GM18861 (cell line): ENCODE measurements at regions not wholly inside any gene's neighbourhood (a gene's known extent, or its start where the extent isn't known, plus 50 kb on each side); places are given as distances from the start of the nearest gene placed in this dataset.

Source experiments
- ATAC-seq: cut with Tn5 transposase; IDR thresholded peaks from one replicate; pipeline ENCODE4 v1.9.1; 2021; ENCODE audit not compliant: unreplicated experiment

GRCh38 chr3:72224804-72225509 lies 440.0 kb upstream of the PROK2 start:
- no peak for ATAC-seq

DNA sequence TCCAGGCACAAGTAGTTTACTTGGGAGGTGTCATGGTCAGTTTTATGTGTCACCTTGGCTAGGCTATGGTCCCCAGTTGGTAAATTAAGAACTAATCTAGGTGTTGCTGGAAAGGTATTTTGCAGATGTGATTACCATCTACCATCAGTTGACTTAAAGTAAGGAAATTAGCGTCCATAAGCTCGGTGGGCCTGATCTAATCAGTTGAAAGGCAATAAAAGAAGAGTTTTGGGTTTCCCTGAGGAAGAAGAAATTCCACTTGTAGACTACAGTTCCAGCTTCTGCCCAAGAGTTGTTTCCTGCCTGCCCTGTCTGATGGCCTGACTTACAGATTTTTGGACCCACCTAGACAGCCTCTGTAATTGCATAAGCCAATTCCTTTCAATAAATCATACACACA lies 438.7 kb upstream of the PROK2 start:
- ATAC-seq: no peak

DNA sequence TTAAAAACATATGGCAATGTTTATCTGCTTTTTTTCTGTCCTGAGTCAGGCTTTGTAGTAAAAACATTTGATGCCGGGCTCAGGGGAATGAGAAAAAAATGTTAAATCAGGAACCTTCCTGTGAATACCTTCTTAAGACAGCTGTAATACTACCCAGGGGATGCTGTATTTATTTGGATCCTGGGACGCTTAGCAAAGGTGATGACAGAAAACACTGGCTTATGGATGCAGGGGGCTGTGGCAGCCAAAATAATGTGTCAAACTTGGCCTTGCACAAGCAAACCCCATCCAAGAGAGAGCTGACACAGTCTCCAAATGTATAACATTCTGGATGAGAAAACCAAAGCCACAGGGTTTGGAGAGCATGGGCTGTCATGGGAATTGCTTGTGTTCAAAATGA lies 438.2 kb upstream of the PROK2 start:
- no peak for ATAC-seq

GRCh38 chr3:72222410-72222809 lies 437.5 kb upstream of the PROK2 start:
- ATAC-seq: no peak

- no peak for ATAC-seq
Observed at GRCh38 chr3:72220946-72221345, 436.0 kb upstream of the PROK2 start.

DNA sequence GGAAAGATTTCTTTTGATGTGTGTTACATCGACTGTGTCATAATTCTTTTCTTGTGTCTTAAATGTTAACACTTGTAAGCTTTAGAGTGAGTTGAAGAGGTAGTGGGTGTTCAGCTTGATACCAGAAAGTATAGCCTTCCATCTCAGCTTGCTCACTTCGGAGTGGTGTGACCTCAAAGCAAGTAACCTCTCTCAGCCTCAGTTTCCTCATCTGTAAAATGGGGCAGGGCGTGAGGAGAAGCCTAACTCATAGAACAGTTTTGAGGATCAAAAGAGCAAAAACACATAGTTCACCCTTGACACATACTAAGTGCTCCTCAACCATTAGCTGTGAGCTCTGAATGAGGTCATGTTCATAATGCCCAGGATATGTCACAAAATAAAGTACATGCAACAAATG lies 434.8 kb upstream of the PROK2 start:
- ATAC-seq: no peak

GRCh38 chr3:72217570-72217969 lies 432.6 kb upstream of the PROK2 start:
- no peak for ATAC-seq

DNA sequence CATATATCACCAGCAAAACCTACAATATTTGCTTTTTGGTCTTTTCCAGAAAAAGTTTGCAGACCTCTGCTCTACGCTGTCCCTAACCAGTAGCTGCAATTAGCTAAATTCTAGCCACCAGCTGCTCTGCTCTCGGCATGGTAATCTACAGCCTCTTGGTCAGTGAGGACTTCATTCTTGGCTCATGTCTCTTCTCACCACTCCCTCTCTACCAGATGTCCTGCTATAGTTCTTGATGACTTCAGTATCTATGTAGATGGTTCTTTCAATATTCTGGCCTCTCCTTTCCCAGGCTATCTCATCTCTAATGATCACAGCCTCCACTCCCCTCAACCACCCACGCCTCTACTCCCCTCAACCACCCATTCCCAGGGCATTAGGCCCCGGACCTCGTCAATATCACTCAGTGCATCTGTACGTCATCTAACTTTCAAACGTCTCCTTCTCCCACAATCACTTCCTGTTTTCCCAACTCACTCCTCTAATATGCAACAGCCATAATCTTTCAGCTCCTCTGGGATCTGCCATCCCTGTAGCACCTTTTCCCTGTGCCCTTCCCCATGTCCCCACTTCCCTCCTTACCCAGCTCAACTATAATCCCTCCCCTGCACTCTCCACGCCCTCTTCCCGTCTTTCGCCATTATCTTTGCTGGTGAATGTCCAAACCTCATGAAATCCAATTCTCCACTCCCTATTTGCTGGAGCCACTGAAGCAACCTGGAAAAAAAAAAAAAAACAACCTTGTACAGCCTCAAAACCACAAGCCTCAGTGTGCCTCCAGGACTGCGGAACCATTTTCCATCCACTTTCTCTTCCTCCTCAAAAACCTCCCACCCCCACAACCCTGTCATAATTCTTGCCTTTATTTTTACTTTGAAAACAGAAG lies 429.4 kb upstream of the PROK2 start:
- no peak for ATAC-seq

- ATAC-seq: no peak
Observed at GRCh38 chr3:72213296-72214065, 428.5 kb upstream of the PROK2 start.

- ATAC-seq: no peak
Observed at GRCh38 chr3:72212396-72212795, 427.4 kb upstream of the PROK2 start.

- no peak for ATAC-seq
Observed at GRCh38 chr3:72210261-72210660, 425.3 kb upstream of the PROK2 start.

- ATAC-seq: no peak
Observed at GRCh38 chr3:72205297-72205826, 420.4 kb upstream of the PROK2 start.

DNA sequence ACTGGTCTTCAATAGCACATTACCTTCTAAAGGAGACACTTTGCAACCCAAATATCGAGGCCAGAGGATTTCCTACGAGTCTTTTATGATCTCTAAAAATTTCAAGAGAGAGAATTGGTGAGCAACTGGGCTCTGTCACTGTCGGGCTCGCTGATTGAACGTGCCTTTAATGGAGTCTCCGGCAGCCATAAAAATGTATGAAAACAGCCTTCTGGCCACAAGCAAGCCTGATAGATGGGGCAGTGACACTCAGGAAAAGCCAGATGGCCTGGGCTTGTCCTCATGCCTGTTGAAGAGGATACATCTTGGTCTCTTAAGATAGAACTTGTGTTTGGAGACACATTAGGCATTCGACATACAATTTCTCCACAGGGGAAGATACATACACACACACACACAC lies 419.5 kb upstream of the PROK2 start:
- ATAC-seq: no peak

DNA sequence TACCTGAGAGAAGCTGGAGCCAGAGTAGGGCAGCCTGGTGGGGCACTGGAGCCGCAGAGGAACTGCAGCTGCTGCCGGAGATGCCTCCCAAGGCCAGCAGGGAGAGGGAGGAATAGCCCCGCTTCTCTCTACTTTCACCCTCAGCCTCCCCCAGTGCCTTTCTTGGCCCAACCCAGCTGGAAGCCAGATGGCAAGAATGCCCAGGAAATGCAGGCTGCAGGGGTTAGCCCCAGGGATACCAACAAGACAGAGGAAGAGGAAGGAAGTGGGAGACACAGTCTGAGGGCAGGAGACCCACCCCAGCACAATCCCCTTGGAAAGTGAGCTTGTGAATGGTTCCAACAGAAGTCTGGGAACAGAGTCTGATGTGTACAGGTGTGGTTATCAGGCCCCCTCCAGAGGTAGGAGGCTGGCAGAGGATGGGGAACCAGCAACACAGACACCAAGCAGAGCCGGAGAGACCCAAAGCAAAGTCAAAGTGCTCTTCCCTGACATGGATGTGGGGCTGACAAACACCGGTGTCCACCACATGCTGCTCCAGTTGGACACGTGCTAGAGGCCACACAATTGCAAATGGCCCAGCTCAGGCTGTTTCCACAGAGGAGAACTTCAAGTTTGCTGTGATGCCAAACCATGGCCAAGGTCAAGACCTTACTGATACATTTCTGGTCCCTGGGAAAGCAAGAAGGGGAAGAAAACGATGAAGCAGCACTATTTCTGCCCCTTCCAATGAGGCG lies 418.8 kb upstream of the PROK2 start:
- ATAC-seq: no peak

- no peak for ATAC-seq
Observed at GRCh38 chr3:72203105-72203504, 418.2 kb upstream of the PROK2 start.

GRCh38 chr3:72200332-72200731 lies 415.4 kb upstream of the PROK2 start:
- ATAC-seq: no peak

DNA sequence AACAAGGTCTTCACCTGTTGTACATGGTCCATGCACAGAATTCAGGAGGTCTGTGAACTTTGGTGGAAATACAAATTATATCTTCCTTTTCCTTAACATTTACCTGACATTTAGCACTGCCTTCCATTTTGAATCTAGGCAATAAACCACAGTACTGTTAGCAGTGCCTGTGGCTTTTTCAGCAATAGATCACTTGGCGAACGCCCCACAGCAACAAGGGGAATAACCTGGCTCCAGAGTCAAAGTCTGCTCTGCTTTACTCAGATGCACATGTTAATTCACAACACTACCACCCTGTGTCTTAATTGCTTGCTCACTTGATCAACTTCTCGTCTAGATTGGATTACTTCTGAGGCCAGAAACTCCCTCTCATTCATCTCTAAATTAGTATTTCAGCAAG lies 414.6 kb upstream of the PROK2 start:
- no peak for ATAC-seq

- no peak for ATAC-seq
Observed at GRCh38 chr3:72196377-72196929, 411.5 kb upstream of the PROK2 start.

DNA sequence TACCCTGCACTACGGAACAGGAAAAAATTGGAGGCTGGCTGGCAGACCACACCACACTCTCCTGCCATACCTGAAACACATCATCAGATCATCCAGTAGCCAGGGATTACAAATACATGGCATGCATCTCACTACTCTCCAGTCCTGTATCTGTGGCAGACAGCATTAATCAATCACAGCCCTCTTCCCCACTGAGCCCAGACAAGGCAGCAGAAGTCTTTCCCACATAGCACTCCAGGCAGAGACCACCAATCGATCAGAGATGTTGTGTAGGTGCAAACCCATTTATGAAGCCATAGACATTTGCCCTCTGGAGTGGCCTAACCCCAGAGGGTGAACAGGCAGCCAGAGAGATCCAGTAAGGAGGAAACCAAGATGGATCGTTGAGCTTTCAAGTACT lies 410.9 kb upstream of the PROK2 start:
- no peak for ATAC-seq

DNA sequence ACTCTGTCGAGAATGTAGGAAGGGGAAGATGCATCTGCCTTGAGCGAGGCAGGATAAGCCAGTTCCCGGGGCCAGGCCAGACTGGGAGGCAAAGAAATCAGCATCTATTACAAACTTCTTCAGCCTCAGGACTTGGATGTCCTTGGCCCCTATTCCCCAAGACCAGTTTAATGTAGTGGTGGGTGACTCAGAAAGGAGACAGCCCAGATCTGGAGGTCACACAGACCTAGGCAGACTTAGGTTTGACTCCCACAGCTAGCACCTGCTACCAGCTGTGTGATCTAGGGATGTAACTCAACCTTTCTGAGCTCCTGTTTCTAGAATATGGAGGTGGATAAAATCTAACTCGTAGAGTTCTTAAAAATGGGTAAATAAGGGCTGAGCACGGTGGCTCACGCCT lies 409.5 kb upstream of the PROK2 start:
- no peak for ATAC-seq
